ENCODE measurements at regions not wholly inside any gene's neighbourhood (a gene's known extent, or its start where the extent isn't known, plus 50 kb on each side); places are given as distances from the start of the nearest gene placed in this dataset.
"Not testable (repeated sequence)": the region's sequence is repeated elsewhere in the genome, so short reads cannot be mapped to it uniquely, and the experiment has no call there.

GRCh38 chr16:64343820-64344443 is 777.9 kb downstream of the CDH11 start:
- not testable (repeated sequence) for DNase-seq

GRCh38 chr16:64343061-64343819 is 778.6 kb downstream of the CDH11 start:
- no peak for DNase-seq

- DNase-seq = not testable (repeated sequence)
Observed at GRCh38 chr16:64341336-64341735, 780.5 kb downstream of the CDH11 start.

- no peak for DNase-seq
Observed at GRCh38 chr16:64339052-64339770, 782.7 kb downstream of the CDH11 start.

- DNase-seq = no peak
Observed at GRCh38 chr16:64321881-64322280, 800.0 kb downstream of the CDH11 start.

GRCh38 chr16:64321066-64321465 is 800.8 kb downstream of the CDH11 start:
- no peak for DNase-seq

GRCh38 chr16:64317601-64318000 is 804.3 kb downstream of the CDH11 start:
- DNase-seq = no peak

GRCh38 chr16:64313726-64314125 is 808.1 kb downstream of the CDH11 start:
- DNase-seq = no peak

- DNase-seq = no peak
Observed at GRCh38 chr16:64312980-64313379, 808.9 kb downstream of the CDH11 start.

- no peak for DNase-seq
Observed at GRCh38 chr16:64312292-64312691, 809.6 kb downstream of the CDH11 start.

GRCh38 chr16:64311241-64311640 is 810.6 kb downstream of the CDH11 start:
- DNase-seq = no peak

GRCh38 chr16:64309398-64310110 is 812.3 kb downstream of the CDH11 start:
- no peak for DNase-seq

- DNase-seq = no peak
Observed at GRCh38 chr16:64308721-64309120, 813.1 kb downstream of the CDH11 start.

- no peak for DNase-seq
Observed at GRCh38 chr16:64307431-64307830, 814.4 kb downstream of the CDH11 start.

GRCh38 chr16:64305663-64306062 is 816.2 kb downstream of the CDH11 start:
- no peak for DNase-seq

GRCh38 chr16:64304951-64305350 is 816.9 kb downstream of the CDH11 start:
- no peak for DNase-seq

GRCh38 chr16:64304396-64304795 is 817.5 kb downstream of the CDH11 start:
- peak; percentile 20 for DNase-seq

GRCh38 chr16:64297863-64298600 is 823.8 kb downstream of the CDH11 start:
- no peak for DNase-seq

GRCh38 chr16:64295466-64295865 is 826.4 kb downstream of the CDH11 start:
- no peak for DNase-seq

- no peak for DNase-seq
Observed at GRCh38 chr16:64292953-64293352, 828.9 kb downstream of the CDH11 start.

GRCh38 chr16:64292161-64292560 is 829.7 kb downstream of the CDH11 start:
- no peak for DNase-seq

- no peak for DNase-seq
Observed at GRCh38 chr16:64290461-64290860, 831.4 kb downstream of the CDH11 start.

Measured in NCI-H510A treated with DMSO at 0.1 percent for 48 hours (cell line).